ENCODE measurements at regions not wholly inside any gene's neighbourhood (a gene's known extent, or its start where the extent isn't known, plus 50 kb on each side); places are given as distances from the start of the nearest gene placed in this dataset.

GRCh38 chr18:24995755-24996154, 356.2 kb downstream of the ZNF521 start:
- no peaks in the 10 kb centered on the region for H3K9me3 ChIP-seq
- no peaks in the 10 kb centered on the region for H3K27me3 ChIP-seq
- H3K36me3 ChIP-seq, result no peaks in the 10 kb centered on the region
- no peak overlapping the region for H3K27ac ChIP-seq
- H3K4me3 ChIP-seq (ENCODE audit: low read depth in 1 of 2, low read length in 1 of 2), result no peak overlapping the region
- TF ChIP-seq CTCF (IDR thresholded peaks at IDR 0.05), result no peak
- H3K4me1 ChIP-seq (ENCODE audit: control insufficient read depth in 1 of 2, insufficient read depth in 1 of 2, low read depth in 1 of 2, low read length in 1 of 2), result no peaks in the 10 kb centered on the region

- H3K4me1 ChIP-seq (ENCODE audit: control insufficient read depth in 1 of 2, insufficient read depth in 1 of 2, low read depth in 1 of 2, low read length in 1 of 2), result peaks cover 4 to 5% of the 10 kb centered on the region in 2 experiments
- H3K36me3 ChIP-seq, result no peaks in the 10 kb centered on the region
- H3K9me3 ChIP-seq, result no peaks in the 10 kb centered on the region
- no peaks in the 10 kb centered on the region for H3K27me3 ChIP-seq
- H3K27ac ChIP-seq, result no peak overlapping the region
- no peak for TF ChIP-seq CTCF (IDR thresholded peaks at IDR 0.05)
- H3K4me3 ChIP-seq (ENCODE audit: low read depth in 1 of 2, low read length in 1 of 2), result no peak overlapping the region
Observed at GRCh38 chr18:24999650-25000267, 352.2 kb downstream of the ZNF521 start.

- Histone ChIP-seq H3K36me3 (no peaks in the 10 kb centered on the region), H3K4me1 (ENCODE audit: control insufficient read depth in 1 of 2, insufficient read depth in 1 of 2, low read depth in 1 of 2, low read length in 1 of 2) (peaks cover 4 to 5% of the 10 kb centered on the region in 2 experiments), H3K27ac (peak overlapping the region; percentile 30), H3K4me3 (ENCODE audit: low read depth in 1 of 2, low read length in 1 of 2) (no peak overlapping the region), H3K27me3 (no peaks in the 10 kb centered on the region), H3K9me3 (no peaks in the 10 kb centered on the region)
- no peak for TF ChIP-seq CTCF (IDR thresholded peaks at IDR 0.05)
Observed at GRCh38 chr18:25001803-25002202, 350.2 kb downstream of the ZNF521 start.

DNA sequence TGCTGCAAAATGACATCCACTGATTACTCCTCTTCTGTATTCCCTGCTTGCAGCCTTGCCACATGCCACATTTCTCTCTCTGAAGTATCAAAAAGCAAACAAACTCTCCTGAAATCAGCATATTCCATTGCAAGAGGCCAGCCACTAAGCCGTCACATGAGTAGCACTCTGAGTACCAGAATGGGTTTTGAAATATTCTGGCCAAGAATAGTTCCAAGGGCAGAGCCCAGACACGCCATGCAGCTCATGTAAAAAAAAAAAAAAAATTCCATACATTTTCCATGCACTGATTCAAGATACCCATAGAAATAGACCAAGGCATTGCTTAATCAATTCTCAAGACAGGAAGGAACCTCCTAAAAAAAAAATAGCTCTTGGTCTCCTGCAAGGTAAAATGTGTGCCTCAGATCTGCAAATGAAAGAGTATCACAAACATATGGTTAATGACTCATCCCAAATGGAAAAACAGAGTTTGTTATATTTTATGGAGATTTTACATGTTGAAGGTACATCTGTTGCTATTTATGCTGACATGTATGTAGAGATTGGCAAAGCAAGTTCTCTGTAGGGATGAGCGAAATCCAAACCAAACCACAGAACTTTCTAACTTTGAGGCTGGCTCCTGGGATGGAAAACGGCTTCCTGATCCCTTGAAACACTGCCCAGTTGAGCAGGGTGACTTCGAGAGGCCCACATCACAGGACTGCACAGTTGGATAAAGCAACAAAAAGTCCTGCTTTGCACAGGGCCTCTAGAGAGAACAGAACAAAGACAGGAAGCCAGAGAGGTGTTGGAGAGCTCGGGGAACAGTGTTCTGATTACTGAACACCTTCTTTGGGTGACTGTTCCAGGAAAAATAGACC, 346.2 kb downstream of the ZNF521 start:
- Histone ChIP-seq H3K4me1 (ENCODE audit: control insufficient read depth in 1 of 2, insufficient read depth in 1 of 2, low read depth in 1 of 2, low read length in 1 of 2) (peaks cover 4 to 5% of the 10 kb centered on the region in 2 experiments), H3K4me3 (ENCODE audit: low read depth in 1 of 2, low read length in 1 of 2) (no peak overlapping the region), H3K36me3 (no peaks in the 10 kb centered on the region), H3K9me3 (no peaks in the 10 kb centered on the region), H3K27me3 (no peaks in the 10 kb centered on the region), H3K27ac (no peak overlapping the region)
- TF ChIP-seq CTCF (IDR thresholded peaks at IDR 0.05), result no peak

DNA sequence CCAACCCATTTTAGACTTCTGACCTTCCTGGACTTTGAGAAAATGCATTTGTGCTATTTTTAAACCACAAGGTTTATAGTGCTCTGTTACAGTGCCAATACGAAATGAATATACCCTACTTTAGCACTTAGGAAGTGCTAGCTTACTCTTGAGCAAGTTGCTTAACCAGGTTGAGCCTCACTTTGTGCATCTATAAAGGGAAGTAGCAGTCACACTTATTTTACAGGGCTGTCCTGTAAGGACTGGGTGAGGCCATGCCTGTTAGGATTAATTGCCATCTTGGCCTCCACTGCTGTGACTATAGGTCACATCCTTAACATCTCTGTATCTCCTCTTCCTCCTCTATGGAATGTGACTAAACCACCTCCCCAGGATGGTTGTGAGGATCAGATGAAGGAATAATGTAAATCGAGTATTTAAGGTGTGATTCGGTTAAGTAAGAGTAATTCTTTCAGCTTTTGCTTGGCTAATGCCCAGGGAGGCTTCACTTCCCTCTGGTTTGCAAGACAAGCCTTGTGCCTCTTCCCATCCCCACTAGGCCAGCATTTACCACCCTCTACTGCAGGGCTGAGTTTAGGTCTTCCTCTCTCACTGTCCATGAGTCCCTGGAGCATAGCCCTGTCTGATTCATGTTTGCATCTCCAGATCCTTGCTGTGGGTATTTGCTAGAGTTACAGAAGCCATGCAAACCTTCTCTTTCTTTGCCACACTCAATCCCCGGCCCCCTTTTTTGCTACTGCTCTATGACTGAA, 341.2 kb downstream of the ZNF521 start:
- H3K4me3 ChIP-seq (ENCODE audit: low read depth in 1 of 2, low read length in 1 of 2), result no peak overlapping the region
- H3K27me3 ChIP-seq, result no peaks in the 10 kb centered on the region
- no peak overlapping the region for H3K27ac ChIP-seq
- H3K4me1 ChIP-seq (ENCODE audit: control insufficient read depth in 1 of 2, insufficient read depth in 1 of 2, low read depth in 1 of 2, low read length in 1 of 2), result no peaks in the 10 kb centered on the region
- TF ChIP-seq CTCF (IDR thresholded peaks at IDR 0.05), result no peak
- no peaks in the 10 kb centered on the region for H3K9me3 ChIP-seq
- no peaks in the 10 kb centered on the region for H3K36me3 ChIP-seq

Measured in neutrophil (primary cell).